HCT116 (cell line): ENCODE measurements at regions not wholly inside any gene's neighbourhood (a gene's known extent, or its start where the extent isn't known, plus 50 kb on each side); places are given as distances from the start of the nearest gene placed in this dataset.

Experiments used
- ATF3 ChIP-seq: IDR thresholded peaks from 2 replicates; pipeline ENCODE4 v1.6.1; 2012
- CEBPB ChIP-seq: IDR thresholded peaks from 2 replicates; pipeline ENCODE4 v1.6.1; 2012; ENCODE audit warnings: low read depth
- CTCF ChIP-seq, 3 experiments: fragments of 200-600 bp in 1 of 3; sonication (generic) in 1 of 3; IDR thresholded peaks in 2 of 3; conservative IDR thresholded peaks in 1 of 3; 2 replicates each; pipeline ENCODE4 v1.5.1; 2012 to 2017; ENCODE audit warnings: low read depth in 2 of 3, low read length in 2 of 3, antibody characterized with exemption in 1 of 3, borderline replicate concordance in 1 of 3, control low read depth in 1 of 3, mild to moderate bottlenecking in 1 of 3, mixed read lengths in 1 of 3, mixed run types in 1 of 3, moderate library complexity in 1 of 3; ENCODE audit not compliant: insufficient read depth in 1 of 3
- EGR1 ChIP-seq: IDR thresholded peaks from 2 replicates; pipeline ENCODE4 v1.6.1; 2012; ENCODE audit warnings: low read depth
- ELF1 ChIP-seq: IDR thresholded peaks from 2 replicates; pipeline ENCODE4 v1.6.1; 2012; ENCODE audit warnings: low read depth, borderline replicate concordance
- EZH2 ChIP-seq: fragments of 200-600 bp; sonication (generic); IDR thresholded peaks from 2 replicates; pipeline ENCODE4 v1.6.1; 2017; ENCODE audit warnings: antibody characterized with exemption, mixed run types
- EZH2phosphoT487 ChIP-seq: fragments of 200-600 bp; IDR thresholded peaks from 2 replicates; pipeline ENCODE4 v1.6.1; 2018; ENCODE audit warnings: antibody characterized with exemption, borderline replicate concordance
- FOSL1 ChIP-seq: IDR thresholded peaks from 2 replicates; pipeline ENCODE4 v1.6.1; 2012; ENCODE audit warnings: low read depth
- JUND ChIP-seq: IDR thresholded peaks from 2 replicates; pipeline ENCODE4 v1.6.1; 2012
- POLR2A ChIP-seq: IDR thresholded peaks from 2 replicates; pipeline ENCODE4 v1.7.0; 2011; ENCODE audit warnings: borderline replicate concordance; ENCODE audit not compliant: insufficient read depth, insufficient read length; ENCODE audit errors: extremely low read depth
- RAD21 ChIP-seq: IDR thresholded peaks from 2 replicates; pipeline ENCODE4 v1.6.1; 2012; ENCODE audit warnings: low read depth, mild to moderate bottlenecking
- TCF7L2 ChIP-seq: IDR thresholded peaks from 2 replicates; pipeline ENCODE4 v1.7.0; 2011; ENCODE audit warnings: borderline replicate concordance, inconsistent platforms; ENCODE audit not compliant: insufficient read depth, insufficient read length; ENCODE audit errors: extremely low read depth
- YY1 ChIP-seq: IDR thresholded peaks from 2 replicates; pipeline ENCODE4 v1.6.1; 2011; ENCODE audit warnings: low read length, low read depth, moderate library complexity, mild to moderate bottlenecking; ENCODE audit not compliant: insufficient replicate concordance; ENCODE audit errors: extremely low read depth

GRCh38 chr14:44453433-44454171 lies 53.5 kb downstream of the FSCB start:
- no peak for TF ChIP-seq CTCF (IDR thresholded peaks at IDR 0.05 in 2 of 3, conservative IDR thresholded peaks at IDR 0.05 in 1 of 3; ENCODE audit: borderline replicate concordance in 1 of 3, insufficient read depth in 1 of 3, low read depth in 2 of 3, low read length in 2 of 3)
- TF ChIP-seq EGR1 = no peak
- TF ChIP-seq RAD21 = no peak
- TF ChIP-seq POLR2A = no peak
- no peak for TF ChIP-seq TCF7L2
- no peak for TF ChIP-seq YY1
- no peak for TF ChIP-seq EZH2
- no peak for TF ChIP-seq ELF1
- TF ChIP-seq CEBPB = no peak
- no peak for TF ChIP-seq JUND
- TF ChIP-seq ATF3 = no peak
- TF ChIP-seq EZH2phosphoT487 = no peak
- no peak for TF ChIP-seq FOSL1
